ENCODE measurements at regions not wholly inside any gene's neighbourhood (a gene's known extent, or its start where the extent isn't known, plus 50 kb on each side); places are given as distances from the start of the nearest gene placed in this dataset.

DNA sequence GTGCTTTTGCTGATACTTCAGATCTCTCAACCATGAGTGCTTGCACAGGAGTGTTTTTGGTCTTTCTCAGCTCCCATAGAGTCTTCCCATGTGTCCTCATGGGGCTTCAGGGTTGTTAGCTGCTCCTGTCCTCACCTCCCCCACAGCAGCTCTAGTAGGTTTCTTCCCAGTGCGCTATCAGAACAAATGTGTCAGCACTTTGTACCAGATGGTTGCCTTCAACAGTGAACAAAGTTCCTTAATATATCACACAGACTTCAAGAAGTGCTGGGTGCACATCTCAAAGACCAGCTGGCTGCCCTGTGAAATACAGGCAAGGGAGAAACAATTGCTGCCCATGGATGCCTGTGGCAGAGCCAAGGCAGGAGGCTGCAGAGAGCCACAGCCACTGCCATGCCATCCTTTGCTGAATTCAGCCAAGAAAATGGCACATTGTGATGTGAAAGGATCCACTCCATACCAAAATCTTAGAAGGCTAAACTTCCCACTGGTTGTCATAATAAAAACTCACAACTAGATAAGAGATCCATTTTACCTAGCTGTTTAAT, 471.3 kb downstream of the C6orf118 start:
- TF ChIP-seq, protein P1, sequence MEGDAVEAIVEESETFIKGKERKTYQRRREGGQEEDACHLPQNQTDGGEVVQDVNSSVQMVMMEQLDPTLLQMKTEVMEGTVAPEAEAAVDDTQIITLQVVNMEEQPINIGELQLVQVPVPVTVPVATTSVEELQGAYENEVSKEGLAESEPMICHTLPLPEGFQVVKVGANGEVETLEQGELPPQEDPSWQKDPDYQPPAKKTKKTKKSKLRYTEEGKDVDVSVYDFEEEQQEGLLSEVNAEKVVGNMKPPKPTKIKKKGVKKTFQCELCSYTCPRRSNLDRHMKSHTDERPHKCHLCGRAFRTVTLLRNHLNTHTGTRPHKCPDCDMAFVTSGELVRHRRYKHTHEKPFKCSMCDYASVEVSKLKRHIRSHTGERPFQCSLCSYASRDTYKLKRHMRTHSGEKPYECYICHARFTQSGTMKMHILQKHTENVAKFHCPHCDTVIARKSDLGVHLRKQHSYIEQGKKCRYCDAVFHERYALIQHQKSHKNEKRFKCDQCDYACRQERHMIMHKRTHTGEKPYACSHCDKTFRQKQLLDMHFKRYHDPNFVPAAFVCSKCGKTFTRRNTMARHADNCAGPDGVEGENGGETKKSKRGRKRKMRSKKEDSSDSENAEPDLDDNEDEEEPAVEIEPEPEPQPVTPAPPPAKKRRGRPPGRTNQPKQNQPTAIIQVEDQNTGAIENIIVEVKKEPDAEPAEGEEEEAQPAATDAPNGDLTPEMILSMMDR (conservative IDR thresholded peaks at IDR 0.05) = no peak
- no peak overlapping the region for H3K27ac ChIP-seq

DNA sequence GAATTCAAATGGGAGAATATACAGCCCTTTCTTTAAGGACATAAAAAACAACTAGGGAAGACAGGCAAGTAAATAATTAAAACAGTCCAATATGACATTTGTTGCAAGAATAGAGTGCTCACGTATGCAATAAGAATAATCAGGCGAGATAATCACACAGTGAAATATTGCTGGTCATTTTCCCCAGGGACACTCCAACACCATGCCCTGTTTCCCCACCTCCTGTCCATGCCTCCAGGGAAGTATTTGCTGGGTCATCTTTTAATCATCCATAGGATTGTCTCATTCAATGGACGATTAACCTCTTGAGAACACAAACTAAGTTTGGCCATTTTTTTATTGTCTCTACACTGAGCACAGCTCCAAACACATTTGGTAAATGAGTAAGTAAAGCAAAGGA, 472.9 kb downstream of the C6orf118 start:
- TF ChIP-seq, protein P1 (conservative IDR thresholded peaks at IDR 0.05) = no peak
- no peak overlapping the region for H3K27ac ChIP-seq

DNA sequence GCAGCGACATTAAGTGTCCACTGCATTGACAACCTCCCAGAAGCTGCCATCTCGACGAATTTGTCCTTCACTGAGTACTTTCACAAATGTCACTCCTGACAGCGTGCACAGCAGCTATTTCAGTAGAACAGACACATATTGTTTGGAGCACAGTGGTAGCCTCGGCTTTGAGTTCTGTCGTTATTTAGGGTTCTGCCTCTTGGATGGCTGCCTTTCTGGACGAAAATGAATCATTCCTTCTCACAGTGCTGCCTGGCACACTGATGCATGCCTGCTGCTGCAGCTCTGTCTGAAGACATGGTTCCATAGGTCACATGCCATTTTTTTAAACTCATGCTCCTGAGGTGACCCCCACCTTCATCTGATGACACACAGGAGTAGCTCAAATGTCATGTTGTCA, 477.0 kb downstream of the C6orf118 start:
- H3K27ac ChIP-seq = no peak overlapping the region
- TF ChIP-seq, protein P1 (conservative IDR thresholded peaks at IDR 0.05) = no peak

DNA sequence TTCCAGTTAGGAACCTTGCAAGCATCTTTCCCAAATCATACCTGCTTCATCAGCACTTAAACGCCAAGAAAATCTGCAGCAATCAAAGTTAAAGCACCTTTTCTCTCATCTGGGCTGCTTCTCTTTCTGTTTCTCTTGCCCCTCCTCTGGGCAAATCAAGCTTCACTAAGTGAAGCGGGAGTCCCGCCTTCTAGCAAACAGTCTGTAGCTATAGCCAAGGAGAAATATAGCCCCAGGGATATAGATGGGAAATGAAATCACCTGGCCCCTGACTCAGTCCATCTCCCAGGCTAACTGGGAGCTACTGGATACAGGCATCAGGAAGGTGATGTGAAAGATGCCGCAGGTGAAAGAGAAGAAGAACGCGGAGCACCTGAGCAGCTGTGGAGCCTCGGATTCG, 481.9 kb downstream of the C6orf118 start:
- TF ChIP-seq, protein P1 (conservative IDR thresholded peaks at IDR 0.05) = no peak
- H3K27ac ChIP-seq = no peak overlapping the region

DNA sequence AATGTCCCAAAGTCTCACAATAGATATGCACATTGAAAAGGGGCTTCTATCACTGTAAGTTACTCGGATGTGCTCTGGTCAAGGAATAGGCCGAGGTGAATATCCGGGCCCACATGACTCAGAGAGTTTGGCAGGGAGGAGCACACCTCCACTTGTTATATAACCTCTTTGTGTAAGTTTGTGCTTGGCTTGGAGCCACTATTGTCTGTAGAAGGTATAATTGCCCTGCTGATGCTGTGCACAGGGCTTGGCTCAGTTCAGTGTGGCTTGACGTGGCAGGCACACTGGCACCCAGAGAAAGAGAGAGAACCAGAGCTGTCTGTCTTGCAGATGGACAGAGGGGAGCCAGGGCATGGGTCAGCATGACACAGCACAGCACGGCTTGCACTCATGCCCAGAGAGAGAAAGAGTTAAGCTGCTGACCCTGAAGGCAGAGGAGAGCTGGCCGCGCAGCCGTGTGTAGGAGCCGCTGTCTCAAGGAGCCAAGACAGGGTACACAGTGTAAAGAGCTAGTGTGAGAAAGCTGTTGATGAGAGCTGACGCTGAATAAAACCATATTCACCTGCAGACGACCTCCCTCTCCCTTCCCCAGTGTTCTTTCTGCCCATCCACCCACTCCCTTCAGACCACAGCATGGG, 482.5 kb downstream of the C6orf118 start:
- H3K27ac ChIP-seq = no peak overlapping the region
- TF ChIP-seq, protein P1 (conservative IDR thresholded peaks at IDR 0.05) = no peak

DNA sequence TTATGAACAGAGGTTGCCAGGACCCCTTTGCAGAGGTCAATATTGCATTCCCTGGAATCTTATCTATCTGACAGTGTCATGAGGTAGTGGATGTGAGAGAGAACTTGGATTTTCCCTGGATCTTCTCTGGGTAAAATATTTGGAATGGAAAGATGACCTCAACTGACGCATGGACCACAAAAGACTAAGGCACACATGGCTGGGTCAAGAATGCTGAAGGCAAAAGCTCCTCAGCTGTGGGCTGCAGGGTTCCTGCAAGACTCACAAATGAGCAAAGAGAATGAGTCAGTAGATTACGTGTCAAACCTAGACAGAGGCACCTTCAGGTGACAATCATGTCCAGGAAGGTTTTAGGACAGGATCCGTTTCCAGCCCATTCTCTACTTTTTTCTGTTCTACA, 484.0 kb downstream of the C6orf118 start:
- TF ChIP-seq, protein P1 (conservative IDR thresholded peaks at IDR 0.05) = no peak

DNA sequence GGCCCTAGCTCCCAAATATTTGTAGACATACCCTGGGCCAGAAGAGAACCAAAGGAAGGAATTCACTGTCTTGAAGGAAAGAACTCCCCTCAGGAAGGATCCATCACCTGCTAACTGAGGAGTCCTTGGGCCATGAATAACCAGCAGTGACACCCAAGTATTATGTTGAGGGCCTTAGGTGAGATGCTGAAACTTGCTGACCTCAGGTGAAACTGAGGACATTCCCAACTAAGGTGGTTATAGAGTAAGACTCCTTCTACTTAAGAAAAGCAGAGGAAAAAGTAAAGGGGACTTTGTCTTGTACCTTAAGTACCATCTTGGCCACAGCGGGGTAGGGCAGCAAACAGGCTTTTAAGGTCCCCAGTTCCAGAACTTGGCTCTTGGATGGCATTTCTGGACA, 491.7 kb downstream of the C6orf118 start:
- TF ChIP-seq, protein P1 (conservative IDR thresholded peaks at IDR 0.05) = no peak
- no peak overlapping the region for H3K27ac ChIP-seq

More for the DNA sequence above, 484.0 kb downstream of the C6orf118 start:
- no peak overlapping the region for H3K27ac ChIP-seq
